ENCODE measurements at regions not wholly inside any gene's neighbourhood (a gene's known extent, or its start where the extent isn't known, plus 50 kb on each side); places are given as distances from the start of the nearest gene placed in this dataset.

DNA sequence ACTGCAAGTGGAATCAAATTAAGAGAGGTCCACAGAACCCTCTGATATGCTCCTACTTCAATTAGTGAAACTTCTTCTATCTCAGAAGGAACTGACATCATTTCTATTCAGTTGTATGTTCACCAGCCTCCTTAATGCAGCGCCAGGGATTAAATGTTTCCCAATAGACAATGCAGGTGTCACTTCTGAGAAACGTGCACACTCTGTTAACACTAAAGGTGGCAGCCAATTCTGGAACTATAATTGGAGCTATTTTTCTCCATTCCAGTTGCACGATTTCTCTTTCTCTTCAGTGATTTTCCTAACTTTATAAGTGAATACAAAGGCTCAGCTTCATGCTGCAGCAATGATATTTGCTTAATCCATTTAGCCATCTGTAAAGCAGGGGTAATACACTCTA is 821.9 kb downstream of the TDRD15 start:
- H3K4me3 Mint-ChIP-seq = no peak overlapping the region
- no peak for ATAC-seq

DNA sequence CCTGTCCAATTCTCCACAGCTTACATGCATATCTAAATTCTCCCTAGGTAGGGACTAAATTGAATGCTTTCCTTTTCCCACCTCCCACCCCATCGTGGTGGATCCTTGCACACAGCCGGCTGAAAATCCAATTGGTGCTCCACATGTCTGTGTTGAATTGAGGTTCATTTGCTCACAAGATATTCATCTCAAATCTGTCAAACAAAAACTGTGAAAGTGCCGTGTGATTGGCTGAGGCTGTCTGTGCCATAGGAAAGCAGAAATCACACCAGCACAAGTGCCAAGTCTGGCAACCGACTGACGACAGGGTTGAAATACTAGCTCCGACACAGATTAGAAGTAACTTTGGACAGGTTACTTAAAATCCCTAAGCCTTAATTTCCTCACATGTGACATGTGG is 823.3 kb downstream of the TDRD15 start:
- no peaks in the 10 kb centered on the region for H3K36me3 Mint-ChIP-seq (ENCODE audit: low read depth)
- H3K4me3 Mint-ChIP-seq = no peak overlapping the region
- ATAC-seq (no peak), DNase-seq (no peak)
- H3K27ac Mint-ChIP-seq = no peak overlapping the region
- no peaks in the 10 kb centered on the region for H3K27me3 Mint-ChIP-seq
- no peaks in the 10 kb centered on the region for H3K9me3 ChIP-seq (ENCODE audit: control insufficient read depth, low read length, poor library complexity, severe bottlenecking)
- no peaks in the 10 kb centered on the region for H3K4me1 Mint-ChIP-seq

More for the DNA sequence above, 821.9 kb downstream of the TDRD15 start:
- Mint-ChIP-seq H3K4me1 (no peaks in the 10 kb centered on the region), H3K36me3 (ENCODE audit: low read depth) (no peaks in the 10 kb centered on the region), H3K27ac (no peak overlapping the region), H3K27me3 (no peaks in the 10 kb centered on the region)
- no peaks in the 10 kb centered on the region for H3K9me3 ChIP-seq (ENCODE audit: control insufficient read depth, low read length, poor library complexity, severe bottlenecking)
- DNase-seq = no peak

DNA sequence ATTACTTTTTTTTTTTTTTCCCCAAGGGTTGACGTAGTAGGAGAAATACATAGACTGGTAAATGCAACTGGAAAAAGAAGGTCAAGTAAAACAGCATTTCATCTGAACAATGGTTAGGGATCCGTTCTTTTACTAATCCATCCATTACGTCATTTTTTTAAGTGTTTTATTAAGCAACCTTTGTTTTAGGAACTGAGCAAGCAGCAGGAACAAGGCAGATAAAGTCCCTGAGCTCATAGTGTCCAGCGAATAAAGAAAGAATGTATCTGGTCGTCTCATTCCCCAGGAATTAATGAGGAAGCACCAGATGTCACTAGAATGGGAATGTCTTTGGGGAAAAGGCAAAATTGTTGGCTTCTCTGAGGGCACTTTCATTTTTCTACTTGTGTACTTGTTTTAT is 842.4 kb downstream of the TDRD15 start:
- Mint-ChIP-seq H3K27ac (no peak overlapping the region), H3K36me3 (ENCODE audit: low read depth) (no peaks in the 10 kb centered on the region), H3K27me3 (no peaks in the 10 kb centered on the region), H3K4me1 (no peaks in the 10 kb centered on the region), H3K4me3 (no peak overlapping the region)
- ATAC-seq (no peak), DNase-seq (no peak)
- no peaks in the 10 kb centered on the region for H3K9me3 ChIP-seq (ENCODE audit: control insufficient read depth, low read length, poor library complexity, severe bottlenecking)

DNA sequence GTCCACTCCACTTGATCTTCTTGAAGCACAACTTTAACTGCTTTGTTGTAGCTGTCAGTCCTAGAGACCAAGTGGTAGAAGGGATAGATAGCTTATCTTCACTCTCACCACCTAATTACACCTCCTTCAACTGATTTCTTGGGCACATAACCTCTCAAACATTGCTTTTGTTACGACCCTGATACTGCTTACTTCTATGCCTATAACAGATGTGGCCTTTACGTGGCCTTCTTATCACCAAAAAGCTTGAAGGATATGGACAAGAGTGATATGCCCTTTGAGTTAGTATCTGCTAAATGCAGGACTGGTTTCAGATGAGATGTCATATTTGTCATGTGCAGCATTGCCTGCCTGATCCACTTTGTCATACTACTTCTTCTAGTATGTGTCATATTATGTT is 847.2 kb downstream of the TDRD15 start:
- no peaks in the 10 kb centered on the region for H3K27me3 Mint-ChIP-seq
- H3K36me3 Mint-ChIP-seq (ENCODE audit: low read depth) = no peaks in the 10 kb centered on the region
- no peaks in the 10 kb centered on the region for H3K4me1 Mint-ChIP-seq
- no peak overlapping the region for H3K4me3 Mint-ChIP-seq
- H3K9me3 ChIP-seq (ENCODE audit: control insufficient read depth, low read length, poor library complexity, severe bottlenecking) = no peaks in the 10 kb centered on the region
- no peak overlapping the region for H3K27ac Mint-ChIP-seq
- DNase-seq (no peak), ATAC-seq (no peak)

DNA sequence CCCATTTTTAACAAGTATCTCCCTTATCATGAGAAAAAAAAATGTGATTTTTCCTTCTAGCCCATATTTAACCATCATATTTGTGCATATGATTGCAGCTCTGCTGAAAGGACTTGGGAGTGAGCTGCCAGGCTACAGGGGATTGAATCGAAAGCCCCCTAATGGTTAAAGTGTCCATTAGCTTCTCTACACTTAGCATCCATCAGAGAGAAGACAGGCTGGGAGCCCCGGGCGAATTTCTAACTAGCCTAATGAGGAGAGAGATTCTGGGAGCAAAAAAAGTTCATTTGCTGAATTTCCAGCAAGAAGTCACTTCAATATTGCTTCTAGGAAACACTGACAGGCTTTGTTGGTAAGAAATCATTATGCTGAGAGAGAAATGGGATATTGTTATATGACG is 848.8 kb downstream of the TDRD15 start:
- Mint-ChIP-seq H3K4me1 (no peaks in the 10 kb centered on the region), H3K27ac (no peak overlapping the region), H3K36me3 (ENCODE audit: low read depth) (no peaks in the 10 kb centered on the region), H3K27me3 (no peaks in the 10 kb centered on the region), H3K4me3 (no peak overlapping the region)
- DNase-seq (no peak), ATAC-seq (no peak)
- no peaks in the 10 kb centered on the region for H3K9me3 ChIP-seq (ENCODE audit: control insufficient read depth, low read length, poor library complexity, severe bottlenecking)

DNA sequence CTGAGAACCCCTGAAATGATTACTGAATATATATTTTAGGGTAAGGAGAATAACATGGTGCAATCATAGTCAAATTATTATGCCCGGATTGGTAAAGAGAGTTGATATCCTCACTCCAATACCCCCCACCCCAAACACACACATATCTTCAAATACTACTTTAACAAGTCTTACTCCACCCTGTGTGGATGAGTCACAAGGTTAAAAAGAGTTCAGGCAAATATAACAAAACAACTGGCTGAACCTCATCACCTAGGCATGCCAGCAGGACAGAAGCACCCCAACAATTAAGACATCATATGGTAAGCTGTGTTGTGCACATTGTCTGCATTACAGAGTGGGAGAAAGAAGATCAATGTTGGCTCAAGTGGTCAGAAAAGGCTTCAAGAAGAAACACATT is 857.4 kb downstream of the TDRD15 start:
- no peaks in the 10 kb centered on the region for H3K9me3 ChIP-seq (ENCODE audit: control insufficient read depth, low read length, poor library complexity, severe bottlenecking)
- no peaks in the 10 kb centered on the region for H3K27me3 Mint-ChIP-seq
- H3K4me3 Mint-ChIP-seq = no peak overlapping the region
- ATAC-seq (no peak), DNase-seq (no peak)
- no peaks in the 10 kb centered on the region for H3K4me1 Mint-ChIP-seq
- H3K36me3 Mint-ChIP-seq (ENCODE audit: low read depth) = no peaks in the 10 kb centered on the region
- H3K27ac Mint-ChIP-seq = no peak overlapping the region

DNA sequence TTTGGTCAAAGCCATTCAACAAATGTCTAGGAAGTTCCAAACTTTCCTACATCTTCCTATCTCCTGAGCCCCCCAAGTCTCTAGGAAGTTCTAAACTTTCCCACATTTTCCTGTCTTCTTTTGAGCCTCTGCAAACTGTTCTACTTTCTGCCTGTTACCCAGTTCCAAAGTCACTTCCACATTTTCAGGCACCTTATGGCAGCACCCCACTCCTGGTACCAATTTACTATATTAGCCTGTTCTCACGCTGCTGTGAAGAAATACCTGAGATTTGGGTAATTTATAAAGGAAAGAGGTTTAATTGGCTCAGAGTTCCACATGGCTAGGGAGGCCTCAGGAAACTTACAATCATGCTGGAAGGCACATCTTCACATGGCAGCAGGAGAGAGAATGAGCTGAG is 869.2 kb downstream of the TDRD15 start:
- DNase-seq = no peak
- no peak overlapping the region for H3K4me3 Mint-ChIP-seq
- H3K27me3 Mint-ChIP-seq = no peaks in the 10 kb centered on the region
- no peaks in the 10 kb centered on the region for H3K36me3 Mint-ChIP-seq (ENCODE audit: low read depth)
- no peak overlapping the region for H3K27ac Mint-ChIP-seq
- no peak for ATAC-seq
- no peaks in the 10 kb centered on the region for H3K4me1 Mint-ChIP-seq
- peaks cover 6% of the 10 kb centered on the region for H3K9me3 ChIP-seq (ENCODE audit: control insufficient read depth, low read length, poor library complexity, severe bottlenecking)

DNA sequence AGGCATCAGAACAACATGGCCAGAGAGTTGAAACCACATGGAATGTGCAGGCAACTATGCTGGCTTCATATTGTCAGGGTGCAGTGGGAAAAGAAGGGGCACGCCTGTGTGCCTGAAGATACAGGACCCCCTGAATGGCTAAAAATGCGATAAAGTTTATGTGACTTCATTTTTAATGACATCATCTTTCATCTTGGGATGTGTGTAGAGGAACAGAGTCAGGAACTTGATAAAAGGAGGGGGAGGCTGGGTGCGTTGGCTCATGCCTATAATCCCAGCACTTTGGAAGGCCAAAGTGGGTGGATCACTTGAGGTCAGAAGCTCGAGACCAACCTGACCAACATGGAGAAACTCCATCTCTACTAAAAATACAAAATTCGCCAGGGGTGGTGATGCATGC is 872.6 kb downstream of the TDRD15 start:
- H3K36me3 Mint-ChIP-seq (ENCODE audit: low read depth) = no peaks in the 10 kb centered on the region

DNA sequence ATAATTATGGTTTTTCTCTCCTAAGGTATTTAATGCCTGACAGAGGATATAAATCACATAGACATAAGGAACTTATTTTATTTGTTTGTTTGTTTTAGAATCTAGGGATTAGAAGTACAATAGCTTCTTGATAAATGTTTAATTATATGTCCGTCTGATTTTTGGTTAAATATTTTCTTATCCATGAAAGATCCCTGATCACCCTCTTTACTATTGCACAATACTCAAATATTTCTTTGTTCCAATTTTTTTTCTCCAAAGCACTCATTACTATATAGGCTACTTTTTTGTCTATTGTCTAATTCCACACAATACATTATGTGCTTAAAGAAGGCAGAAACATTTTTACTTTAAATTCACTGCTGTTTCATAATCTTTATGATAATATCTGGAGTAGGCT is 875.8 kb downstream of the TDRD15 start:
- no peaks in the 10 kb centered on the region for H3K27me3 Mint-ChIP-seq
- DNase-seq (no peak), ATAC-seq (no peak)
- H3K27ac Mint-ChIP-seq = no peak overlapping the region
- no peak overlapping the region for H3K4me3 Mint-ChIP-seq
- no peaks in the 10 kb centered on the region for H3K36me3 Mint-ChIP-seq (ENCODE audit: low read depth)
- H3K4me1 Mint-ChIP-seq = no peaks in the 10 kb centered on the region
- H3K9me3 ChIP-seq (ENCODE audit: control insufficient read depth, low read length, poor library complexity, severe bottlenecking) = no peaks in the 10 kb centered on the region

More for the DNA sequence above, 872.6 kb downstream of the TDRD15 start:
- H3K4me1 Mint-ChIP-seq = no peaks in the 10 kb centered on the region
- no peak overlapping the region for H3K4me3 Mint-ChIP-seq
- peaks cover 6% of the 10 kb centered on the region for H3K9me3 ChIP-seq (ENCODE audit: control insufficient read depth, low read length, poor library complexity, severe bottlenecking)
- H3K27ac Mint-ChIP-seq = no peak overlapping the region
- ATAC-seq = no peak
- no peak for DNase-seq
- no peaks in the 10 kb centered on the region for H3K27me3 Mint-ChIP-seq

DNA sequence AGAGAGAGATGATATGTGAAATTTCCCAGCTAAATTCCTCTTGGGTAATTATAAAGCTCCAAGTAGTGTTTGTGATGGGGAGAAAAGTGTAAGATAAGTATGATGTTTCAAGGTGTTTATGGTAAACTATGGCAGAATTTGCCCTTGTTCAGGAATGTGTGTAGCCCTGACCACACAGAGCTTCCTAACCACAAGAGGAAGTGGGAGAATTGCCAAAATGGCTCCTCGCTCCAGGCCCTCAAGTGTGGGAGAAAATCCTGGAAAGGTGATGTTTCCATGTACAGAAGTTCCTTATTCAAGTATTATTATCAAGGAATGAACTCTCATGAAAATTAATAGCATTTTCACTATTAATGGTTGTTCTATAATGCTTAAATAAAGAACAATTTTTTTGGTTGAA is 878.3 kb downstream of the TDRD15 start:
- no peak for DNase-seq
- H3K27me3 Mint-ChIP-seq = no peaks in the 10 kb centered on the region
- no peaks in the 10 kb centered on the region for H3K36me3 Mint-ChIP-seq (ENCODE audit: low read depth)
- no peak overlapping the region for H3K4me3 Mint-ChIP-seq
- no peak for ATAC-seq
- no peak overlapping the region for H3K27ac Mint-ChIP-seq
- no peaks in the 10 kb centered on the region for H3K9me3 ChIP-seq (ENCODE audit: control insufficient read depth, low read length, poor library complexity, severe bottlenecking)
- no peaks in the 10 kb centered on the region for H3K4me1 Mint-ChIP-seq

DNA sequence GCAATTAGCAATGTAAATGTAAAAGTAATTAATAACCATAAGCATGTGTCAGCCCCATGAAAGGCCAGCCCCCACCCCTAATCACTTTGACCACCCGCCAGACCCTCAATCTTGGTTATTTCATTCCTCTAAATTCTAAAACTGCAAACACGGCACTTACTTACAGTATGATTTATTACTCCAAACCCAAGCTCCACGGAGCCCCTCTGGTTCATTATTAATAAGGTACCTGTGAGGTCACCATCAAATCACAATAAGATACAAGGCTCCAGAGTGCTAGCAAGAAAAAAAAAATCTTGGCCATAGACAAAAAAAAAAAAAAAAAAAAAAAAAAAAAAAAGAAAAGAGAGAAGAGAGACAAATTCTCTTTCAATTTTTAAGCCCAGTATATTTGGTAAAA is 879.5 kb downstream of the TDRD15 start:
- no peaks in the 10 kb centered on the region for H3K27me3 Mint-ChIP-seq
- no peak overlapping the region for H3K27ac Mint-ChIP-seq
- H3K36me3 Mint-ChIP-seq (ENCODE audit: low read depth) = no peaks in the 10 kb centered on the region
- H3K9me3 ChIP-seq (ENCODE audit: control insufficient read depth, low read length, poor library complexity, severe bottlenecking) = peaks cover 2% of the 10 kb centered on the region
- H3K4me3 Mint-ChIP-seq = no peak overlapping the region
- DNase-seq (no peak), ATAC-seq (no peak)
- no peaks in the 10 kb centered on the region for H3K4me1 Mint-ChIP-seq

DNA sequence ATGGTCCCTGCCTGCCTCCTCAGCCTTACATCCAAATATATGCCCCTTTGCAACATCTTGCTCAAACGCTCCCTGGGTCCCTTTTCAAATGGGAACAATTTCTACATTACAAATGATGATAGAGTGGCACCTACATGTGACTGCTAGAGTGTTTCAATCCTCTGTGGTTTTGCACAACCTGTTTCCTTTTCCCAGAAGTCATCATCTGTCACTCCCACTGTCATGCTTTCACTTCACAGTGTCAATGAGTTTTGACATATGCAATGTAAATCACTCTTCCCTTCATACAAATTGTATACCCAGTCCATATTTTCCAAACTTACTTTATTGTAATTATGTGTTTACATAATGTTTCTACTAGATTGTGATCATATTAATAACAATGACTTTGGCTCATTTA is 887.3 kb downstream of the TDRD15 start:
- no peaks in the 10 kb centered on the region for H3K4me1 Mint-ChIP-seq
- peaks cover 2% of the 10 kb centered on the region for H3K9me3 ChIP-seq (ENCODE audit: control insufficient read depth, low read length, poor library complexity, severe bottlenecking)
- no peaks in the 10 kb centered on the region for H3K36me3 Mint-ChIP-seq (ENCODE audit: low read depth)
- no peaks in the 10 kb centered on the region for H3K27me3 Mint-ChIP-seq
- ATAC-seq (no peak), DNase-seq (no peak)
- H3K27ac Mint-ChIP-seq = no peak overlapping the region
- H3K4me3 Mint-ChIP-seq = no peak overlapping the region

DNA sequence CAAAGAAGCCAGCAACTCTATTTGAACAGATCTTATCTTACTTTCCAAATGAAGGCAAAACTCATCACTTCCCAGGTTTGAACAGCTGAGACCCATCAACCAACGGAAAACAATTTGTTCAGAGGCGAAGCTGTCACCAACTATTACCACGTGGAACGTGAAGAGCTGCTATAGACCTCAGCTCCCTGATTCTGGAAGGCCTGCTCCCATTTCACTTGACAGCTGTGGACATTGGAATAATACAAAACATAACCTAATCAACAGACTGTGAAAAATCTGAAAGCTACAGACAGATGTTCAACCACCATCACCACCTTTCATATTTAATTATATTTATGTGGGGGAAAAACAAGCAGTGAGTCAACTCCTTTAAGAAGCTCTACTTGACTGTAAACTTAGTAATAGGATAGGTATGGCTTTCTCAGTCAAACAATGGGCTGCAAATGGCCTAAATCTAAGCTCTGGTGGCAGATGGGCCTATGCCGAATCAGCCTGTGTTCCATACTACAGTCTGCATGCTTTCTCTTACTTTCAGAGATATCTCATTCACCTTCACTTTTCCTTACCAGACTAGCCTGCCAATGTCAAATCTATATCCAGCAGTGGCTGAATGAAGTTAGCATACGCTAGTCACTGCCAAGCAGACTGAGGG is 896.4 kb downstream of the TDRD15 start:
- Mint-ChIP-seq H3K36me3 (ENCODE audit: low read depth) (no peaks in the 10 kb centered on the region), H3K27me3 (no peaks in the 10 kb centered on the region), H3K27ac (no peak overlapping the region), H3K4me1 (no peaks in the 10 kb centered on the region), H3K4me3 (no peak overlapping the region)
- no peak for DNase-seq
- no peaks in the 10 kb centered on the region for H3K9me3 ChIP-seq (ENCODE audit: control insufficient read depth, low read length, poor library complexity, severe bottlenecking)
- ATAC-seq = no peak

DNA sequence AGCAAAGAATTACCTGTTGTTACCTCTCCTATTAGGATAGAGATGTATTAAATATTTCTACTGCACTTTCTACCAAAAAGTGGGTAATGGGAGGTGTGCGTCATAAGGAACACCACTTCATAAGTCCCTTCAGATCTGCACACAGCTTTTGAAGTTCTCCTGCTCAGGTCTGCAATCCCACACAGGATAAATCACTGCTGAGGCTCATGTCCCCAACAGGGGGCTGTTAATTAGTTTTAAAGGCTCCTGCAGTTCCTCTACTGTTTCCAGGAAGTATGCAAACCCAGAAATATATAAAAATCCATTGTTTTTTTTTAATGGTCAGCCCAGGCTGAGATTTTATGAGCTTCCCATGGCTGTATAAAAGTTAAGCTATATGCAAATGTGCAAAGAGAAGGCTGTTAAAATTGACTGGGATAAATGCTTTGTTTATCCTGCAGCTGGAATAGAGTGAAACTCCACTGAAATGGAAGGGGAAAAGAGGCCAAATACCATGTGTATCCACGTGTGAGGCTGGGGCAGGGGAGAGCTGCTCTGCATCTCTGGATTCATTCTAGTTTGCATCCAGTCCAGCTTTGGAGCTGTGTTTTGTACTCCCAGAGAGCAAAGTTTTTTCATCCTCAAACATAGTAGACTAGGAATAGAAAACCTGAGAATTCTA is 903.7 kb downstream of the TDRD15 start:
- Mint-ChIP-seq H3K27ac (no peak overlapping the region), H3K4me1 (no peaks in the 10 kb centered on the region), H3K27me3 (no peaks in the 10 kb centered on the region), H3K36me3 (ENCODE audit: low read depth) (no peaks in the 10 kb centered on the region), H3K4me3 (no peak overlapping the region)
- H3K9me3 ChIP-seq (ENCODE audit: control insufficient read depth, low read length, poor library complexity, severe bottlenecking) = no peaks in the 10 kb centered on the region
- DNase-seq (no peak), ATAC-seq (no peak)
